ENCODE measurements at regions not wholly inside any gene's neighbourhood (a gene's known extent, or its start where the extent isn't known, plus 50 kb on each side); places are given as distances from the start of the nearest gene placed in this dataset.

DNA sequence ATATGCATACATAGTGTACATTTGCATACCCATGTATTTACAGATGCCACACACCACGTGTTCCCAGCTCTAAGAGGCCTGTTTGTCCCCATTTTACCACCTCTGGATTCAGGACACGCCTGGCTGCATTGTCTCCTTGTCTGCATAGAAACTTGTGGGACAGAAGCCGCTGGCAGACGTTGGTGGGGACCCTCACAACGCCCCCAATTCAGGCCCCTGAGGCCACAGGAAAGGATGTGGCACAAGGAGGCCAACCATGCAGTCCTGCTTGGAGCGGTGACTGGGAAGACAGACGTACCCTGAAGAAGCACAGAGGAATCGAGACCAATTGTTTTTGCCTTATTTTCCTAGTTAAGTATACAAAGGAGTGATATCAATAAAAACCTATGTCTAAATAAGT lies 96.1 kb downstream of the ANKRD10 start:
- in situ Hi-C loops (cut with MboI) = loop anchor here (10.0 to 25.0 kb wide), 2 partner anchors 244 to 354 kb away; no protein-coding TSS in a partner anchor
- H3K79me2 ChIP-seq (ENCODE audit: control insufficient read depth, insufficient read depth, low read length) = no peaks in the 10 kb centered on the region
- H3K4me1 ChIP-seq (replicated peaks in 1 of 2; ENCODE audit: control insufficient read depth in 2 of 2, insufficient read depth in 2 of 2, low read length in 2 of 2) = peaks cover 0 to 6% of the 10 kb centered on the region in 2 experiments; a peak in 3 of 5 replicates
- no peak overlapping the region for H2AFZ ChIP-seq (ENCODE audit: low read depth, low read length)
- BruUV-seq (replicated peaks) = no TSS peak
- H3K27ac ChIP-seq (ENCODE audit: extremely low read depth, low read depth, low read length) = no peak overlapping the region
- intact Hi-C loops (cut with micrococcal nuclease) = loop anchor here (1.0 to 10.0 kb wide), 4 partner anchors 104 to 362 kb away; partner anchors contain the start of gene ING1
- no peak for FAIRE-seq
- 37% methylated on average over 8 of the region's 8 CpGs for WGBS (ENCODE audit: insufficient coverage, low coverage, missing lambda C conversion rate)
- no peaks in the 10 kb centered on the region for H3K36me3 ChIP-seq (ENCODE audit: control insufficient read depth, insufficient read depth, low read length)
- H3K9me3 ChIP-seq (replicated peaks; ENCODE audit: control insufficient read depth, insufficient read depth, low read depth, low read length) = no peaks in the 10 kb centered on the region
- no peak for DNase-seq (ENCODE audit: extremely low read depth in 1 of 4, low spot score in 3 of 4)
- no peak overlapping the region for H3K4me3 ChIP-seq
- ChIA-PET POLR2A (no interaction called here), CTCF (ENCODE audit: low intra/inter-chr PET ratio) (interaction anchor here (1.3 to 2.0 kb wide), 2 partner anchors 225 to 362 kb away, joined by 4 to 11 read pairs; no protein-coding TSS in a partner anchor)
- no peak for TF ChIP-seq U2AF2 (optimal IDR thresholded peaks at IDR 0.05; ENCODE audit: low read depth, low read length)
- no peak for TF ChIP-seq BCL6 (CRISPR knock-in tag; IDR thresholded peaks at IDR 0.05)
- TF ChIP-seq ZNF696 (CRISPR knock-in tag; conservative IDR thresholded peaks at IDR 0.05) = no peak
- TF ChIP-seq POU5F1 (IDR thresholded peaks at IDR 0.05; ENCODE audit: borderline replicate concordance, low read depth, low read length, partially characterized antibody) = no peak
- TF ChIP-seq, protein P1, sequence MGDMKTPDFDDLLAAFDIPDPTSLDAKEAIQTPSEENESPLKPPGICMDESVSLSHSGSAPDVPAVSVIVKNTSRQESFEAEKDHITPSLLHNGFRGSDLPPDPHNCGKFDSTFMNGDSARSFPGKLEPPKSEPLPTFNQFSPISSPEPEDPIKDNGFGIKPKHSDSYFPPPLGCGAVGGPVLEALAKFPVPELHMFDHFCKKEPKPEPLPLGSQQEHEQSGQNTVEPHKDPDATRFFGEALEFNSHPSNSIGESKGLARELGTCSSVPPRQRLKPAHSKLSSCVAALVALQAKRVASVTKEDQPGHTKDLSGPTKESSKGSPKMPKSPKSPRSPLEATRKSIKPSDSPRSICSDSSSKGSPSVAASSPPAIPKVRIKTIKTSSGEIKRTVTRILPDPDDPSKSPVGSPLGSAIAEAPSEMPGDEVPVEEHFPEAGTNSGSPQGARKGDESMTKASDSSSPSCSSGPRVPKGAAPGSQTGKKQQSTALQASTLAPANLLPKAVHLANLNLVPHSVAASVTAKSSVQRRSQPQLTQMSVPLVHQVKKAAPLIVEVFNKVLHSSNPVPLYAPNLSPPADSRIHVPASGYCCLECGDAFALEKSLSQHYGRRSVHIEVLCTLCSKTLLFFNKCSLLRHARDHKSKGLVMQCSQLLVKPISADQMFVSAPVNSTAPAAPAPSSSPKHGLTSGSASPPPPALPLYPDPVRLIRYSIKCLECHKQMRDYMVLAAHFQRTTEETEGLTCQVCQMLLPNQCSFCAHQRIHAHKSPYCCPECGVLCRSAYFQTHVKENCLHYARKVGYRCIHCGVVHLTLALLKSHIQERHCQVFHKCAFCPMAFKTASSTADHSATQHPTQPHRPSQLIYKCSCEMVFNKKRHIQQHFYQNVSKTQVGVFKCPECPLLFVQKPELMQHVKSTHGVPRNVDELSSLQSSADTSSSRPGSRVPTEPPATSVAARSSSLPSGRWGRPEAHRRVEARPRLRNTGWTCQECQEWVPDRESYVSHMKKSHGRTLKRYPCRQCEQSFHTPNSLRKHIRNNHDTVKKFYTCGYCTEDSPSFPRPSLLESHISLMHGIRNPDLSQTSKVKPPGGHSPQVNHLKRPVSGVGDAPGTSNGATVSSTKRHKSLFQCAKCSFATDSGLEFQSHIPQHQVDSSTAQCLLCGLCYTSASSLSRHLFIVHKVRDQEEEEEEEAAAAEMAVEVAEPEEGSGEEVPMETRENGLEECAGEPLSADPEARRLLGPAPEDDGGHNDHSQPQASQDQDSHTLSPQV (IDR thresholded peaks at IDR 0.05) = no peak
- TF ChIP-seq, protein P2, sequence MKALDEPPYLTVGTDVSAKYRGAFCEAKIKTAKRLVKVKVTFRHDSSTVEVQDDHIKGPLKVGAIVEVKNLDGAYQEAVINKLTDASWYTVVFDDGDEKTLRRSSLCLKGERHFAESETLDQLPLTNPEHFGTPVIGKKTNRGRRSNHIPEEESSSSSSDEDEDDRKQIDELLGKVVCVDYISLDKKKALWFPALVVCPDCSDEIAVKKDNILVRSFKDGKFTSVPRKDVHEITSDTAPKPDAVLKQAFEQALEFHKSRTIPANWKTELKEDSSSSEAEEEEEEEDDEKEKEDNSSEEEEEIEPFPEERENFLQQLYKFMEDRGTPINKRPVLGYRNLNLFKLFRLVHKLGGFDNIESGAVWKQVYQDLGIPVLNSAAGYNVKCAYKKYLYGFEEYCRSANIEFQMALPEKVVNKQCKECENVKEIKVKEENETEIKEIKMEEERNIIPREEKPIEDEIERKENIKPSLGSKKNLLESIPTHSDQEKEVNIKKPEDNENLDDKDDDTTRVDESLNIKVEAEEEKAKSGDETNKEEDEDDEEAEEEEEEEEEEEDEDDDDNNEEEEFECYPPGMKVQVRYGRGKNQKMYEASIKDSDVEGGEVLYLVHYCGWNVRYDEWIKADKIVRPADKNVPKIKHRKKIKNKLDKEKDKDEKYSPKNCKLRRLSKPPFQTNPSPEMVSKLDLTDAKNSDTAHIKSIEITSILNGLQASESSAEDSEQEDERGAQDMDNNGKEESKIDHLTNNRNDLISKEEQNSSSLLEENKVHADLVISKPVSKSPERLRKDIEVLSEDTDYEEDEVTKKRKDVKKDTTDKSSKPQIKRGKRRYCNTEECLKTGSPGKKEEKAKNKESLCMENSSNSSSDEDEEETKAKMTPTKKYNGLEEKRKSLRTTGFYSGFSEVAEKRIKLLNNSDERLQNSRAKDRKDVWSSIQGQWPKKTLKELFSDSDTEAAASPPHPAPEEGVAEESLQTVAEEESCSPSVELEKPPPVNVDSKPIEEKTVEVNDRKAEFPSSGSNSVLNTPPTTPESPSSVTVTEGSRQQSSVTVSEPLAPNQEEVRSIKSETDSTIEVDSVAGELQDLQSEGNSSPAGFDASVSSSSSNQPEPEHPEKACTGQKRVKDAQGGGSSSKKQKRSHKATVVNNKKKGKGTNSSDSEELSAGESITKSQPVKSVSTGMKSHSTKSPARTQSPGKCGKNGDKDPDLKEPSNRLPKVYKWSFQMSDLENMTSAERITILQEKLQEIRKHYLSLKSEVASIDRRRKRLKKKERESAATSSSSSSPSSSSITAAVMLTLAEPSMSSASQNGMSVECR (CRISPR knock-in tag; IDR thresholded peaks at IDR 0.05) = no peak
- no peak for TF ChIP-seq TCFL5 (CRISPR knock-in tag; conservative IDR thresholded peaks at IDR 0.05)
- peaks cover 0 to 6% of the 10 kb centered on the region in 2 experiments; a peak in 2 of 5 replicates for H3K27me3 ChIP-seq (ENCODE audit: control insufficient read depth in 2 of 2, insufficient read depth in 2 of 2, low read length in 2 of 2)
- no peaks in the 10 kb centered on the region for H3K9me1 ChIP-seq (ENCODE audit: control insufficient read depth, insufficient read depth, low read length)
- no peaks in the 10 kb centered on the region for H4K20me1 ChIP-seq (replicated peaks; ENCODE audit: control insufficient read depth, insufficient read depth, low read length)
- no peak for ATAC-seq
- no peak overlapping the region for H3K9ac ChIP-seq (ENCODE audit: insufficient read depth in 1 of 2, low read depth in 2 of 2, low read length in 2 of 2)
- H3K4me2 ChIP-seq (ENCODE audit: insufficient read depth, low read length) = no peak overlapping the region
